B cell (primary cell): ENCODE measurements at regions not wholly inside any gene's neighbourhood (a gene's known extent, or its start where the extent isn't known, plus 50 kb on each side); places are given as distances from the start of the nearest gene placed in this dataset.

Experiments used
- ATAC-seq: fragments of 200-7000 bp; cut with Tn5 transposase; one replicate; pipeline ENCODE4 v1.10.0; 2021; ENCODE audit warnings: low read depth, mild to moderate bottlenecking, moderate number of reproducible peaks, moderate library complexity
- CTCF ChIA-PET: fragments of 350-600 bp; sonication (Branson Sonifier 250); formaldehyde crosslinking; loops from one replicate; lab custom pipeline; 2021; ENCODE audit warnings: antibody characterized with exemption, inconsistent platforms; lab: Charles Lee
- POLR2A ChIA-PET: fragments of 350-600 bp; sonication (Branson Sonifier 250); formaldehyde crosslinking; loops from one replicate; lab custom pipeline; 2021; ENCODE audit warnings: antibody characterized with exemption; lab: Charles Lee
- DNase-seq: peaks from one replicate; pipeline ENCODE4 v3.0.0; 2013
- H2AFZ ChIP-seq: 2 replicates; pipeline ENCODE4 v1.6.1; 2012; ENCODE audit warnings: mild to moderate bottlenecking, low read depth, low read length; ENCODE audit not compliant: insufficient read depth, poor library complexity, severe bottlenecking
- H3K27ac ChIP-seq, 2 donors: 1 replicate in 1 of 2; 2 replicates in 1 of 2; pipeline ENCODE4 v1.5.1; 2012 to 2013; ENCODE audit warnings: low read length in 2 of 2, mild to moderate bottlenecking in 2 of 2, moderate library complexity in 1 of 2
- H3K27me3 ChIP-seq, 4 experiments: fragments of 200-600 bp in 1 of 4; sonication (generic) in 1 of 4; replicated peaks in 1 of 4; 1 replicate in 2 of 4; 2 replicates in 2 of 4; pipeline versions ENCODE4 v1.6.1 to v1.7.0; 2013 to 2016; ENCODE audit warnings: low read length in 3 of 4, mild to moderate bottlenecking in 2 of 4, mixed read lengths in 1 of 4, moderate library complexity in 1 of 4; ENCODE audit not compliant: insufficient read depth in 4 of 4, control insufficient read depth in 3 of 4; ENCODE audit errors: control extremely low read depth in 1 of 4
- H3K36me3 ChIP-seq, 2 experiments: replicated peaks in 1 of 2; 1 replicate in 1 of 2; 2 replicates in 1 of 2; pipeline versions ENCODE4 v1.6.1 to v1.7.1; 2013; ENCODE audit warnings: low read length in 1 of 2; ENCODE audit not compliant: insufficient read depth in 2 of 2, control insufficient read depth in 1 of 2; ENCODE audit errors: control extremely low read depth in 1 of 2, extremely low read depth in 1 of 2
- H3K4me1 ChIP-seq, 2 donors: fragments of 200-600 bp in 1 of 2; sonication (generic) in 1 of 2; 1 replicate in 1 of 2; 2 replicates in 1 of 2; pipeline versions ENCODE4 v1.5.1 to v1.6.1; 2013 to 2017; ENCODE audit warnings: low read length in 2 of 2; ENCODE audit not compliant: control insufficient read depth in 2 of 2, insufficient read depth in 2 of 2
- H3K4me2 ChIP-seq: replicated peaks from 2 replicates; pipeline ENCODE3; 2012; ENCODE audit warnings: mild to moderate bottlenecking, low read depth, low read length; ENCODE audit not compliant: poor library complexity, severe bottlenecking
- H3K4me3 ChIP-seq, 5 experiments: fragments of 200-600 bp in 1 of 5; sonication (generic) in 1 of 5; 1 replicate in 3 of 5; 2 replicates in 2 of 5; pipeline versions ENCODE4 v1.5.1 to v1.7.0; 2011 to 2016; ENCODE audit warnings: low read length in 4 of 5, mild to moderate bottlenecking in 4 of 5, low read depth in 2 of 5, control low read depth in 1 of 5, moderate library complexity in 1 of 5; ENCODE audit not compliant: insufficient read depth in 1 of 5; ENCODE audit errors: control extremely low read depth in 1 of 5, extremely low read depth in 1 of 5
- H3K79me2 ChIP-seq: fragments of 200-600 bp; sonication (generic); one replicate; pipeline ENCODE4 v1.6.0; 2016; ENCODE audit warnings: low read length; ENCODE audit not compliant: control insufficient read depth, insufficient read depth
- H3K9ac ChIP-seq: fragments of 200-600 bp; sonication (generic); 2 replicates; pipeline ENCODE4 v1.6.1; 2017; ENCODE audit warnings: mild to moderate bottlenecking, low read length, moderate library complexity
- H3K9me3 ChIP-seq, 3 donors: one replicate each; pipeline versions ENCODE4 v1.6.1 to v1.7.1; 2013; ENCODE audit warnings: low read length in 2 of 3; ENCODE audit not compliant: control insufficient read depth in 2 of 3, insufficient read depth in 1 of 3; ENCODE audit errors: control extremely low read depth in 1 of 3
- H4K20me1 ChIP-seq: 2 replicates; pipeline ENCODE4 v1.6.0; 2012; ENCODE audit warnings: mild to moderate bottlenecking, low read length; ENCODE audit not compliant: insufficient read depth, control insufficient read depth, poor library complexity, severe bottlenecking
- H3K27ac Mint-ChIP-seq: one replicate; pipeline ENCODE4 v1.8.0; 2021; ENCODE audit warnings: mixed read lengths
- H3K27me3 Mint-ChIP-seq: one replicate; pipeline ENCODE4 v1.8.0; 2021; ENCODE audit warnings: mixed read lengths
- H3K4me1 Mint-ChIP-seq: one replicate; pipeline ENCODE4 v1.8.0; 2021; ENCODE audit warnings: mixed read lengths
- H3K4me3 Mint-ChIP-seq: one replicate; pipeline ENCODE4 v1.8.0; 2021; ENCODE audit warnings: mixed read lengths
- H3K9me3 Mint-ChIP-seq: one replicate; pipeline ENCODE4 v1.8.0; 2022; ENCODE audit warnings: mixed read lengths; ENCODE audit not compliant: insufficient read depth
- CTCF ChIP-seq: fragments of 200-600 bp; IDR thresholded peaks from one replicate; pipeline ENCODE4 v1.8.0; 2022; ENCODE audit warnings: antibody characterized with exemption, mild to moderate bottlenecking
- EZH2 ChIP-seq: IDR thresholded peaks from 2 replicates; pipeline ENCODE4 v1.6.1; 2012; ENCODE audit warnings: borderline replicate concordance, low read depth, mild to moderate bottlenecking, moderate library complexity, low read length; ENCODE audit not compliant: insufficient read depth, poor library complexity, severe bottlenecking
- WGBS: methylation state at CpG from one replicate; pipeline ENCODE4 v1.1.5; 2013; ENCODE audit warnings: missing lambda C conversion rate; ENCODE audit not compliant: insufficient coverage; 5-methylcytosine and 5-hydroxymethylcytosine counted together
- intact Hi-C: fragments of 100-400 bp; cut with micrococcal nuclease; formaldehyde crosslinking; loops from one replicate; pipeline ENCODE4 v1.10.0; 2022

GRCh38 chr1:189986516-189986915, 491.1 kb downstream of the BRINP3 start:
- Histone ChIP-seq H3K27ac (no peak overlapping the region), H3K36me3 (no peaks in the 10 kb centered on the region), H3K4me3 (no peak overlapping the region), H3K79me2 (no peaks in the 10 kb centered on the region), H3K9ac (no peak overlapping the region), H3K9me3 (peaks cover 0 to 4% (median 0%) of the 10 kb centered on the region in 3 donors), H3K27me3 (no peaks in the 10 kb centered on the region), H4K20me1 (no peaks in the 10 kb centered on the region), H3K4me1 (no peaks in the 10 kb centered on the region), H3K4me2 (no peak overlapping the region), H2AFZ (no peak overlapping the region)
- TF ChIP-seq CTCF (no peak), EZH2 (no peak)
- CTCF ChIA-PET: no interaction called here
- Mint-ChIP-seq H3K9me3 (peaks cover 10% of the 10 kb centered on the region), H3K4me1 (no peaks in the 10 kb centered on the region), H3K4me3 (no peak overlapping the region), H3K27me3 (no peaks in the 10 kb centered on the region), H3K27ac (no peak overlapping the region)
- POLR2A ChIA-PET: no interaction called here
- DNase-seq: no peak
- ATAC-seq: no peak
- intact Hi-C loops: no loop called here

GRCh38 chr1:189987509-189987908, 490.2 kb downstream of the BRINP3 start:
- Mint-ChIP-seq H3K27me3 (no peaks in the 10 kb centered on the region), H3K27ac (no peak overlapping the region), H3K4me3 (no peak overlapping the region), H3K9me3 (peaks cover 12% of the 10 kb centered on the region), H3K4me1 (no peaks in the 10 kb centered on the region)
- ATAC-seq: no peak
- DNase-seq: no peak
- no peaks in the 10 kb centered on the region for H3K36me3 ChIP-seq
- intact Hi-C loops: no loop called here
- H3K9me3 ChIP-seq: peaks cover 0 to 4% (median 0%) of the 10 kb centered on the region in 3 donors
- ChIA-PET POLR2A (no interaction called here), CTCF (no interaction called here)
- H3K27me3 ChIP-seq: no peaks in the 10 kb centered on the region
- 76% methylated on average over 2 of the region's 2 CpGs for WGBS
- no peak overlapping the region for H3K9ac ChIP-seq
- TF ChIP-seq CTCF: no peak
- no peak for TF ChIP-seq EZH2
- no peak overlapping the region for H3K4me2 ChIP-seq
- H3K27ac ChIP-seq: no peak overlapping the region
- H3K79me2 ChIP-seq: no peaks in the 10 kb centered on the region
- no peak overlapping the region for H3K4me3 ChIP-seq
- H3K4me1 ChIP-seq: no peaks in the 10 kb centered on the region
- no peaks in the 10 kb centered on the region for H4K20me1 ChIP-seq
- H2AFZ ChIP-seq: no peak overlapping the region
